HuH-7 (cell line): ENCODE measurements at regions not wholly inside any gene's neighbourhood (a gene's known extent, or its start where the extent isn't known, plus 50 kb on each side); places are given as distances from the start of the nearest gene placed in this dataset.

ENCODE experiments used
- DNase-seq: peaks from one replicate; pipeline ENCODE4 v3.0.0; 2011; ENCODE audit warnings: low spot score

DNA sequence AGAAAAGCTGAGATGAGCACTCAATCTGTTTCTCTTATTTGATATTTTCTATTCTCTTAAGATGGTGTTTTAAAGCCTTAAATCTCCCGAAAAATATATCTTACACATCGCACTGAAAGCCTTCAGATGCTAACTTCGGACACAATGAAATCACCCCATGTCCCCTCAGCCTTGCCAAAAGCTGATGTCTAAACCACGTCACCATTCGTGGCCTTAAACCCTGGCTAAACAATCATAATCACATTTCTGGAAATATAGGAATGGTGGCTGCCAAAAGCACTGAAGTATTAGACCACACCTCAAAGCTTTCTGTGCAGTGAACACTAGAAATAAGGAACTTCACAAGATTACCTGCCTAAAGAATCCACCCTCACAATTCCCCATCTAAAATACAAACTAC lies 402.7 kb downstream of the SOX9 start:
- no peak for DNase-seq

DNA sequence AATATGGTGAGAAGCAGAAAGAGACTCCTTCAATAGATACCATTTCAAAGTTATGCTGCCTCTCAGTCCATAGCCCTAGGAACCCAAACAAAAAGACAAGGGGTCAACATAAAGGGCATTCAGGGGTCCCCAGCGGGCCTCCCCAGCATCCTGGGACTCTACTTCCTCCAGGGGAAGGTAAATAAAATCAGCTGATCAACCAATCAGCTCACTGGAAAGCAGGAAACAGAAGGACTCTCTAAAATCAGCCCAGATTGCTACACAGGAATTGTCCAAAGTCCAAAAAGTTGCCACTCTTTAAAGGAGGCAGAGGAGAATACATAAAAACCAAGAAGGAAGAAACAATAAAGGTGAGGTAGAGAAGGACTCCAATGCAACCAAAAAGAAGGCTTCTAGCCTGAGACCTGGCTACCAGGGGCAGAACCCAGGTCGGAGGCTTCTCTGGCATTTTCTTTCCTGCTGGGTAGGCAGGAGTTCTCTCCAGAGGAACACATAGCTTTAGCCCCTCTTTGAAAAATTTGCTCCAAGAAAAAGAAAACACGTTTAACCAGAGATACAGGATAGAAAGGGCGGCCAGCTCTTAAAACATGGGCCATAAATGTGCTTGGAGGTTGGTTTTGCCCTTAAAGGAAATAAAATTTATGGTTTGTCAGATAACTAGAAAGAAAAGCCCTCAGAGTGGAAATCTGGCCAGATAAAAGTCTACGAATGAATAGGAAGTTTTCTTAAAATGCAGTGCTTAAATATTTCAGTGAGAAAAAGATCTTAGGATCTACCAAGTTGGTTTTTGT lies 404.6 kb downstream of the SOX9 start:
- DNase-seq = peak; percentile 56

DNA sequence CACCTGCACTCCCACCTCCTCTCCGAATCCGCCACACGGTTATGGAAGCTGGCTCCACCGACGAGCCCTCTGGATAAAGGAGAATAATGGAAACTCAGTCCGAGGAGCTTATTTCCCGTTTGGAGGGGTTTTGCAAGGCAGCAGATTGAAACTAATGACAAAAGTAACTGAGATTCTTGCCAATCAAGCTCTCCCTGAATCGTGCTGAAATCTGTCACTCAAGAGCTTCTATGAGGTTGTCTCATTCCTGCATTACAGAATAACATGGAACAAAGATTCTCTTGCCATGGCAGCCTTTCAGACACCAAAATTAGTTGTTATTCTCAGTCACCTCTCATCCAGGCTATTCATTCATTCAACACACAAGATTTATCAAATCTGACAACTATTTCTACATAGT lies 405.9 kb downstream of the SOX9 start:
- no peak for DNase-seq

DNA sequence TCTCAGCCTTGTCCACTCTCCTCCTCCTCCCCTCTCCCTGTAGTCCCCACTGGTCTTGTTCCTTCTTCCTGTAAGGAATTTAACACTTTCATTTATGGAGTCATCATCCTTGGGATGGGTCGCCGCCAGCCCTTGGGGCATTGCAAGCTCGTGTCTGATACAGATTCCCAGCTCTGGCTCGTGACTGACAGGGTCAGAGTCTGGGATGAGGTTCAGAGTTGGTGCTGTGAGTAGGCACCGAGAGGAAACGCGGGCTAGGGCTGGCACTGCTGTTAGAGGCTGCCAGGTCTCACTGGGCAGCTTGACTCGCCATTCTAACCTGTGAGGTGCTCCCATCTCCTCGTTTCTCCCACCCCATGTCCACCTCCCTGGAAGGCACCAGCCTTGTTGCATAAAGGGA lies 407.0 kb downstream of the SOX9 start:
- no peak for DNase-seq

DNA sequence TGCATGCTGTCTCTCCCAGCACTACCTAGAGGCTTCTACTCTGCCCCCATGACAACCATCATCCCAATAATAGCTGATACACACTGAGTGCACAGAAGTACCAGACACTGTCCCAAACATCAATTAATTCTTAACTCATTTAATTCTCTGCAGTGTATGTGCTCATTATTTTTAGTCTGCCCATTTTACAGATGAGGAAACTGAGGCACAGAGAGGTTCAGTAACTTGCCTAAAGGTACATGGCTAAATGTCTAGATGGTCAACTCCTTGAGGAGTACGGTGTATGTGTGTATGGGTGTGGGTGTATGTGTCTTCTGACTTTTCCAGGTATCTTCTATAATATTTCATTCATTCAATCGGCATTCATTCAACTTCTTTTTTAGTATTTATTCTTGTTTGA lies 407.9 kb downstream of the SOX9 start:
- no peak for DNase-seq

DNA sequence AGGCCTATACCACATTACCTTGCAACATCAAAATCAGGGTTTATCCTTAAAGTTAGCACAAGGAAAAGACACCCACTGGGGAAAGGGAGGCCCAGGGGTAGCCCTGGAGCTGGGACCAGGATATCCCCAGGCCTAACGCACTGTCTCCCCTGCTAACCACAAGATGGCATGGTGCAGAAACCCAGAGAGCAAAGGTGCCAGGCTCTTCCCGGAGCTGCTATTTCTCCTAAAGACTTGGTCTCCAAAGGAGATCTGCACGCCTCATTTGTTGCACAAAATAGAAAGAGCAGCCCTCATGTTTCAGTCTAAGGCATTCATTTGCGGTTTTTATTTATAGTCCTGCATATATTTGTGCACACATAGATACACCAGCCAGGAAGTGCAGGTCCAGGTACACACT lies 408.6 kb downstream of the SOX9 start:
- no peak for DNase-seq

DNA sequence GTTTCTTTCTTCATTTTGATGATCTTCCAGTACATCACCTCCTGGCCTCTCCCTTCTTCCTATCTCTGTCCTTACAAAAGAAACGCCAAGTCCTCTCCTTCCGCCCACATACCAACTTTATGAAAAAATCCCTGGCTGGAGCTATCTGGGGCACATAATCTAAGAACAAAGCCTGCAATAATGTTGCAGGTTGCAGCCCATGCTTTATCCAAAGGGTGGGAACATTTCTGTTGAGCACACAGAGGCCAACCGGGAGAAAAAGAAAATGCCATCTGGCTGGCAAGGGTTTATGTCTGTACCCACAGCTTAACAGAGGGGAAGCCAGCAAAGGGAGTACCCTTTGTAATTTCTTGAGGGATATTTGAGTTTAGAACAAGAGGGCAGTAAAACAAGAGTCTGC lies 409.6 kb downstream of the SOX9 start:
- DNase-seq = no peak

DNA sequence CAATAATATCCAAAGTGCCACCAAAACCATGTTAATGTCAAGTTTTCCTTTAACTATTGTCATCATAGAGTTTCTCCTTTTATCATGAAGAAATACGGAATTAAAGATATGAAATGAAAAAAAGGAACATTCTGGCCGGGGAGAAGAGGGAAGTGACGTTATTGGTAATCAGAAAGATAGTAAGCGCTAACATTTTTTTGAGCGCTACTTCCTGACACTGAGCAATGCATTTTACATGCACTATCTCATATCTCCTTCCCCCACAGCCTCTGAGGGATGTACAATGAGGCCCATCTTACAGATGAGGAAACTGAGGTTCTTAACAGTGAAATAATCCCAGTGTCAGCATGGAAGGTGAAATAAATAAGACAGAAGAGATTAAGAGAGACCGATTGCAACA lies 410.9 kb downstream of the SOX9 start:
- DNase-seq = no peak

DNA sequence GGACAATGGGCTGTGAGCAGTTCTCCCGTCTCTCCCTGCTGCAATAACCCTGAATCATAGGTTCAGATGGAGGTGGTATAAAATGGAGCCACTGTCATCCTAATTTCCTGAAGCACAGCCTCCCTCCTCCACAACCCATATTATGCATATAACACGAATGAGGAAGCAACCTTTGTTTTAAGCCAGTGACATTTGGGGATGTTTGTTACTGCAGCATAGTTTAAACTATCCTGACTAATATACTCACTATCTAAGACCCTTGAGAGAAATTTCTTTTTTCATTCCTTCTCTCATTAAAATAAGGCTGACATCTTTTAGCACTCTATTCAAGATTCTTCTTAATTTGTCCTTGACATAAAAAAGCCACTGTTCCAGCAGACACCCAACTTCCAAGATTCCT lies 413.4 kb downstream of the SOX9 start:
- DNase-seq = no peak

DNA sequence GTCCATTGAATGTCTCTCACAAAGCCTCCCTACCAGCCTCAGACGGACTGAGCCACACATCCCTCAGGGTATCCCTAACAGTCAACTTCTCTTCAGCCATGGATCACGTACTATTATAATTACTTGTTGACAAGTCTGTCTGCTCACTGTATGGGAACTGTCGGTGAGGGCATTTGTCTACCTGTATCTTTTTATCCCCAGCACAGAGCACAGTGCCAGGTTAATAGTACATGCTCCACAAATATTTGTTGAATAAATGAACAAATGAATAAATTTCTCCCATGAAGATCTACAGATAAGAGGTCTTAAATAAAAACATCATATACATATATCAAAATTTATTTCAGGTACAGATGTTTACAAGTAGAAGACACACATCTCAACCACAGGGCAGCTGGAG lies 414.0 kb downstream of the SOX9 start:
- no peak for DNase-seq

DNA sequence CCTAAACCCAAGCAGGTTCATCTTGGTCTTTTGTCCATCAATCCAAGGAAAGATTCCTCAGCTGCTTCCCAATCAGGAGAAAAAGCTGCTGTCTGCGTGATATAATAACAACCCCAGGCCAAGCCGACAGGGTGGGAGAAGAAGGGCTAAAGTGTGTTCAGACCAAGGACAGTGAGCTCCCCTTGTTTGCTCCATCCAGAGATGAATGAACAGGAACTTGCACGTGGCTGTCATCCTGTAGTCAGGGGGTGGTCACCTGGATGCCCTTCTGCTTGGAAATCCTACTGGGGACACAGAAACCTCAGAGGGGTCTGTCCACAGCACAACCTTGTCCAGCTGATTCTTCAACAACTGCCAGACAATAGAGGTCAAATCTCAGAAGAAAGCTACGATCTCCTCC lies 414.5 kb downstream of the SOX9 start:
- no peak for DNase-seq

DNA sequence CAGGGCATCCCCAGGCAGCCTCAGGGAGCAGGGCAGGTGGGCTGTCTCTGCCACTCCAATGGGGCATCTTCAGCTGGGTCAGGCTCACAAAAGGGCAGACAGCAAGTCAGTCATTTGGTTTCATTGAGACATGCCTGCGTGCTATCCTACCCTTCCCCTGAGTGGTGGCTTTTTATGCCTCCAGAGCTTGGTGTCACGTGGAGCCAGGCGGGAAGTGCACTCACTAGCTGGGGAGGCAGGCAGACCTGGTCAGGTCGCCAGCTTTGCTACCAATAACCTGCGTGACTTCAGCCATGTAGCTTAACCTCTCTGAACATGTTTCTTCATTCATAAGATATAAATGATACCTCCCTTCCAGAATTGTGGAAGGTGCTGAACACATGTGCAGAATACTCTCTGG lies 415.0 kb downstream of the SOX9 start:
- no peak for DNase-seq

DNA sequence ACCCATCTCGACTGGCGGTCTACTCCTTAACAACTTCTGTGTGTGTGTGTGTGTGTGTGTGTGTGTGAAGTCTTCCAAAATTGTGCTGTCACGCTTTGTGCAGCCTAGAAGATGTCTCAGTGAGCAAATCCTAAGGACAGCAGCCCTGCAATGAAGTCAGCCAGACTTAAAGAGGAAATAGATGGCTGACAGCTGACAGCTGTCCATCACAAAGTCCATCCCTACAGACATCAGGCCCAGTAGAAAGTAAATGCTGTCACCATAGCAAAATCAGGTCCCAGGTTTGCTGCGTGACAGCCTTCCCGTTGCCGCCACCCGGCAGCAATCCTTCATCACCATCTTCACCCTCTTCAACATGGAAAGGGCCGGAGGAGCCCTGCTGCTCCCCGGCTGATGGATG lies 416.0 kb downstream of the SOX9 start:
- DNase-seq = no peak

DNA sequence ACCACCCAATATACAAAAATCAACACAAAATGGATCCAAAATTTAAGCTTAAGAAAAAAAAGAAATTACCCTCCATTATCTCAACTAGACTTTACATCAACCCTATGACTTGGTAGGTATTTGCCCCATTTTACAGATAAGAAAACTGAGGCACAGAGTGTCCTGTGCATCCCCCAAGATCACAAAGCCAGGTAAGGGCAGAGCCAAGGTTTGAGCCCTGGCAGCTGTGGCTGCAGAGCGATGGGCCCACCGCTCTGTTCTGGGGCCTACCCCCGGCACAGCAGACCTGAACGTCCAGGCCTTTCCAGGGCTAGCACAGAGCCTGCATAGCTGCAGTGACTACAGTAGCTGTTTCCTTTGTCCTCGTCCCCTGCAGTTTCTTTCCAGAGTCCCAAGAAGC lies 417.6 kb downstream of the SOX9 start:
- DNase-seq = no peak

DNA sequence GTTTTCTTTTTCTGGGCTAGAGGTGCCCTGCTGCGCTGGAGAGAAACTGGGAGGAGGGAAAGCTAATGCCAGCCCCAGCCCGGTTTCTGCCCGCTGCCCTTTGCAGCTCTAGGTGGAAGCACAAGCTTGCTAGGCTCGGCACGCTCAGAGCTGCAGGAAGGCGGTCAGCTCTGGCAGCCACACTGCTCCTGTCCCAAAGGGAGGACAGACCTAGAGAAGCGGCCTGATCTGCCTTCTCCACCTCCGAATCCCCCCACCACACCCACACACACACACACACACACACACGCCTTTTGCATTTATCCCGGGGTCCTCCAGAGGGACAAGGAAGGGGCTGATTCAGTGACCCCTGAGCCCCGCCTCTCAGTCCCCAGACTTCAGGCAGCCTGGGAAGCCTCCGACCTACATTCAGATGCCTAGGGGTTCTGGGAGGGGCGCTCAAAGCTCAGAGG lies 418.1 kb downstream of the SOX9 start:
- DNase-seq = no peak

DNA sequence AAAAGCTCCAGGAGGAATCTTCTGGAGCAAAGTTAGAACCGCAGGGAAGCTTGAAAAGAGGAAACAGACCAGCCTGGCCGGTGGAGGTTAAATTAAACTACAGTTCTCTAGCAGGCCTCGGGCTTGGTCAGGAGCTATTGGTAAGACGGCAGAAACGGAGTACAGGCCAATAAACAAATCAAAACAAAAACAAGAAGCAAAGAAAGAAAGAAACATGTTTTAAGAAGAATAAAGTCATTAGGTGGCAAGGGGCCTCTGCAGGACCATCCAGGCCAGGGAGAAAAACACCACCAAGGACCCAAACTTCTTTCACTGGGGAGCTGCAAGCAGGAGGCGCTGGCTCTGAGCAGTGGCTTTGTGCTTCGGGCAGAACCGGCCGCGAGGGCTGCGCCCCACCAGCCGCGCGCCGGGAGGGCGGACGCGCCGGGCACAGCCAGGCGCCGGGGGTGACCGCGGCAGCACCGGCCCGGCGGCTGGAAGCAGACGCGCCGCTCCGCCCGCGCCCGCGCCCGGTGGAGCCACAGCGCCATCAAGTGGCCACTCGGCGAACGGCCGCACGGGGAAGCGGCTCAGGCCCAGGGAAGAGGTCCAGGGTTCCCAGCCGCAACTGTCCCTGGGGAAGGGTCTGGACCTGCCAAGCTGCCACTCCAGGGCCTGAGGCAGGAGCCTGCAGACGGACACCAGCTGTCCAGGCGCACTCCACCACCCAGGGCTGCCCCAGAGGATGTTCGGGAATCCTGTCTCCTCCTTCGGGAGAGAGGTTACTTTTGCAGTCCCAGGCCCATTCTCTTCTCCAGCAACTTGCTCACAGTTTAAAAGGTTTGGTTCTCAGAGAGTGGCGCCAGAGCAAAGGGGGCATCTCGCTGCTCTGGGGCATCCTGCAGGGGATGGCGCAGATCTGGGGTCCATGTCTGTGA lies 419.4 kb downstream of the SOX9 start:
- peak; percentile 80 for DNase-seq

DNA sequence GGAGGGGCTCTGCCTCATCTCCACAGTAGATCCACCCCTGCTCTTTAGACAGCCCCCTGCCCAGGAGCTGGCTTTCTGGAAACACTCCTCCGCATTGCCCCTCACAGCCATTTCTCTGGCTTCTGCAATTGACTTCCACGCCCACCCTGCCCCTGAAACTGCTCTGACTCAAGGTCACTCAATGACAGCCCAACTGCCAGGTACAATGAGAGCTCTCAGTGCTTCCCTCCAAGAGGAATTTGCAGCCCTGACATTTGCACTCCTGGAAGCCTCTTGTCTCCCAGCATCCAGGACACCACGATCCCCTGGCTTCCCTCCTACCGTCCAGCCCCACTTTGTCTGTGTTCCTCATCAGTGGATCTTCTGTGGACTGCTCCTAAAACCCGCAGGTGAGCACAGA lies 421.5 kb downstream of the SOX9 start:
- DNase-seq = no peak

DNA sequence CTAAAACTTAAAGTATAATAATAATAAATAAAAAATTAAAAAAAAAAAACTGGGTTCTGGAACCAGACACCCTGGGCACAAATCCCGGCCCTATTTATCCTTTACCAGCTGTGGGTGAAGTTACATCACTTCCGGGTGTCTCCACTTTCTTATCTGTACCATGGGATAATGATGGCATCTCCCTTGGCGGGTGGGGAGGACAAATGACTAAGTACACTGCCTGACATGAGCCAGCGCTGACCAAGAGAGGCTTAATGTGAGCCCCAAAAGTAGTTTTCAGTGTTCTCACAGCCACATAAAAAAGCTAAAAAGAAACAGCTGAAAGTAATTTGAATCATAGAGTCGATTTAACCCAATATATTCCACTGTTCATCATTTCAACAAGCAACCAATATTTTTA lies 424.9 kb downstream of the SOX9 start:
- DNase-seq = no peak

DNA sequence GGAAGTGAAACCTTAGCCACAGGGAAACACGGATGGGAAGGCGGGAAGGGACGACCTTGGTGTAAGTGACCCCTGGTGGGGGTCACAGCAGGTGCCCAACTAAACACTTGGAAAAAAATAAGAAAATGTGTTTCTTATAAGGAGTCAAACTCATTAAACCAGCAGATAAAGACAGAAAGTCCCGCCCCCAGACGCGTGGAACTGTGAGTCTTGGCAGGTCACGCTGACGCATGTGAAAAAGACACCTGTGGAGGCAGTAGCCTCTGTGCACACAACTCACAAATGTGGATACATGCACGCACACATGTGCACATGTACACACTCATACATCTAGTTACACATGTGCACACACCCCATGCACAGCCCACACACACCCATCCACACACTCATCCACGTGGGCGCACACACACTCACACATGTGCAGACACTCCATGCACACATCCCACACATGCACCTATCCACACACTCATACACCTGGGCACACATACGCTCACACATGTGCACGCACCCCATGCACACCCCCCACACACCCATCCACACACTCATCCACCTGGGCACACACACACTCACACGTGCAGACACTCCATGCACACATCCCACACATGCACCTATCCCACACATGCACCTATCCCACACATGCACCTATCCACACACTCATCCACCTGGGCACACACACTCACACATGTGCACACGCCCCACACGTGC lies 432.4 kb downstream of the SOX9 start:
- no peak for DNase-seq

DNA sequence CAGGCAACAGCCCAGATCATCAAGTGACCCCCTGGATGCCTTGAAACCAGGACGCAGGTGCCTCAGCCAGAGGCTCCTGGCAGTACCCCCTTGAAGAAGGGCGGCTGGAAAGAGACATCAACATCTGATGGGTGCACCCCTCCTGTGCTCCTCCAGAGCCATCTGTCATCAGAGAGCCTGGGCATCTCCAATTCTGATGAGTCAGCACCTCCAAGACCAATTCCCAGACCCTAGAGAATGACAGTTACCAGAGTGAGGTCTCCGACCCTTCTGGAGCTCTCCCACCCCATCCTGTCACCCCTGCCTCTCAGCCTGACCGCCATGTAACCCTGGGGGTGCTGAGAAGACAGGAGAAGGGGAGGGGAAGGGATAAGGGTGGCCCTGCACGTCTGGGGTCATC lies 433.7 kb downstream of the SOX9 start:
- no peak for DNase-seq

DNA sequence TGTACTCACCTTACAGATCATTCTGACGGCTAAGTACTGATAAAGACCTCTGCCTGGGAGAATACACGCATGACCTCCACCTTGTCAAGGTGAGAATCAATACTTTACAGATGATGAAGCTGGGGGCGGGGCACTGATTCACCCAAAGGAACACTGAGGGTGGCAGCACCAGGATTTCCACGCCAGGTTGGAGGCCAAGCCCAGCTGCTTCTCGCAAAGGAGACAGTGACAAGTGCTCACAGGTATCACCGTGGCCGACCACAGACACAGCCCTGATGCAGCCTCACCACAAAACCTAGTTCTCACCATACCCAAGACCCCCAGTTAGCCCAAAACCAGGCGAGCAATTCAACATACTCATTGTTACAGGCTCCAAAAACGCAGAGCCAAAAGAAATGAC lies 434.2 kb downstream of the SOX9 start:
- DNase-seq = no peak

DNA sequence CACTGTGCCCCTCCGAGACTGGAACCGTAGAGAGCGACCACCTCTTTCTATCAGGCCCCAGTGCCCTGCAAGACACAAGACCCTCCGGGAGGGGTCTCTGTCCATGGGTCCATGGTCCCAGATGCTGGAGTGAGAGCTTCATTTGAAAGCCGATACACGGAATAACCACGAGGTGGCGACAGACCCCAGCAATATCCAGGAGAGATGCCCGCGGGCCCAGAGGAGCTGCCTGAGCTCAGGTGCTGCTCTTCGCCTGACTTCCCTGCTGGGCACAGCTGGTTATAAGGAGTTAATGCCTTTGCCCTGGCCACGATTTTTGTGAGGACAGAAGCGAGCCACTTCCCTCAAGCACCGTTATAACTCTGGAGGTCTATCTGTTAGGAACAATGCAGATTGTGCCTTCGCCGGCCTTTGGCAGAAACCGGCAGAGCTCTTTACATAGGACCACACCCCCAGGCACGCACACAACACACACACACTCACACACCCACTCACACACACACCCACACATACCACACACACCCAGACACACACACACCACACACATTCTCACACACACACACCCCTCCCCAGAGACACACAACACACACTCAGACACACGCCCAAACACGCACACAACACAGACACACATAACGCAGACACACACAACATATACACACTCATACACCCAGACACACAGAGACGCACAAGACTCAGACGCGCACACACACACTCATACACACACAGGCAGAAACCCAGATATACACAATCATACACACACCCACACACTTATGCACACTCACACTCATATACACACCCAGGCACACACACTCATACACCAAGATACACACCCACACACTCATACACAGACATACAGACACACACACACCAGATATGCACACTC lies 436.4 kb downstream of the SOX9 start:
- DNase-seq = peak; percentile 79
